Cardiac fibroblast (primary cell): ENCODE measurements at regions not wholly inside any gene's neighbourhood (a gene's known extent, or its start where the extent isn't known, plus 50 kb on each side); places are given as distances from the start of the nearest gene placed in this dataset.
A peak's percentile ranks its signal among the peaks of the same experiment; 100 is the strongest.

ENCODE experiments used
- DNase-seq, 2 donors: peaks; one replicate each; pipeline versions ENCODE4 v3.0.0 to v3.0.0-alpha.2; 2010; ENCODE audit warnings: low read depth in 2 of 2
- H3K4me3 ChIP-seq, 2 donors: replicated peaks in 1 of 2; 1 replicate in 1 of 2; 2 replicates in 1 of 2; pipeline ENCODE4 v1.5.1; 2011; ENCODE audit warnings: low read depth in 2 of 2, low read length in 2 of 2, mild to moderate bottlenecking in 2 of 2, moderate library complexity in 1 of 2
- CTCF ChIP-seq: IDR thresholded peaks from one replicate; pipeline ENCODE4 v1.5.1; 2011; ENCODE audit warnings: low read depth, mild to moderate bottlenecking, low read length, inconsistent platforms

DNA sequence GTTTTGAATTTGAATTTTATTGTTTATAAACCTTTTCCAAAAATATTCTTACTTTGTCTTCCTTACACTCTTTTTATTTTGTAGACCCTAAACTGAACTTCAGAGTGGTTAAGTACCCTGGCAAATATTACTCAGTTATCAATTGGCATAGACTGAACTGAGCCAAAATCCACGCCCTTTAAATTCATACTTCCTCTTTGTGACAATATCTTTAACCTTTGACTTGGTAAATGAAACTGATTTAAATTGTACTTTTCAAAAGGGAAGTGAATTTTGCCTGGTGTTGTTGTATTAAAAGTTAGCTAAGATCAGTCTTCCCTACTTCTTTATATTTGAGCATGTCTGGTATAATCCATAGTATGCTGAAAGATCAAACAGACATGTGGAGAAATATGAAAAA, 184.3 kb upstream of the USP15 start:
- no peak overlapping the region for H3K4me3 ChIP-seq
- no peak for DNase-seq
- no peak for TF ChIP-seq CTCF

GRCh38 chr12:62078020-62078419, 182.2 kb upstream of the USP15 start:
- H3K4me3 ChIP-seq = no peak overlapping the region
- DNase-seq = no peak
- TF ChIP-seq CTCF = no peak

DNA sequence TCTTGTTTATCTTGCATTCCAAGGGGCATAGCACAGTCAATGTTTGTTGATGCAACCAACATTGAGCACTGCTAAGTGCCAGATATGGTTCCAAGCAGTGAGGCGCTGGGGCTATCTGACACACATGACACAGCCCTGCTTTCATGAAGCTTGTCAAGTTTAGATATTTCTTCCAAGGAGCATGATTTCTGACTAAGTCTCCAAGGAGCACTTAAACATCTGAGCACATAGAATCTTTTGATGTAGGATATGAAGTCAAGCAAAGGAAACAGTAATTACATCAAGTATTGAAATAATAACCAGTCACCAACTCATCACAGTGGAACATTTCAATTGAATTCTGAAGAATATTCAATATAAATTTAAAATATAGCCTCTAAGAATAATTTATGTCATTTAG, 177.8 kb upstream of the USP15 start:
- DNase-seq = no peak
- no peak for TF ChIP-seq CTCF
- no peak overlapping the region for H3K4me3 ChIP-seq

GRCh38 chr12:62098132-62098531, 162.1 kb upstream of the USP15 start:
- no peak for TF ChIP-seq CTCF
- DNase-seq = no peak
- H3K4me3 ChIP-seq = no peak overlapping the region

- no peak overlapping the region for H3K4me3 ChIP-seq
- TF ChIP-seq CTCF = no peak
- DNase-seq = peak in 1 of 2 donors; percentile 18
Observed at GRCh38 chr12:62103748-62104147, 156.5 kb upstream of the USP15 start.

DNA sequence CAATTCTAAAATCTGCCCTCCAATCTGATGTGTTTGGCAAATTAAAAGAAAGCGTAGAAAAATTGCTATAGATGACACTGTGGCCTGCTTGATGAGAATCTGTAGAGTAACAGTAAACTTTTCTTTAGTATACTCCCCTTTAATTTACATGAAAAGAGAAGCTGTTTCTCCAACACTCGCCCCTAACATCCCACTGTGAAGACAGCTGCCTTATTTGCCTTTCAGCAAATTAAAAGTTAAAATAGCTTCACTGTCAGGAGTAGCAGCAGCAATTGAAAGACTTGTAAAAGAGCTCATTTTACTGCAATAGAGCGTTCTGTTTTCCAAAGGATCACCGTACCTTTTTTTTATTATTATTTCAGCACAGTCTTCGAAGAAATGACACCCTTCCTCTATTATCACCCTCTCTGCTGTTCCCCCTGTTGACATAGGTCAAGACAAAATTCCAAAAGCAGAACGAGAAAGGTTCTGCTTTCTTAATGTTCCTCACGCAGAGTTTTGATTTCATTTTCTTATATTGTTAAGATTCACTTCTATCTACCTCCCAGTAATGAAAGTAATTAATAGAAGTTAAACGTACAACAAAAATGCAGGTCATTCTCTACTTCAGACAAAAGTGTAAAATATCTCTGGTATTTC, 153.5 kb upstream of the USP15 start:
- no peak for TF ChIP-seq CTCF
- H3K4me3 ChIP-seq = no peak overlapping the region
- DNase-seq = no peak

- DNase-seq = no peak
- no peak for TF ChIP-seq CTCF
- H3K4me3 ChIP-seq = no peak overlapping the region
Observed at GRCh38 chr12:62113366-62114011, 146.7 kb upstream of the USP15 start.
